ENCODE measurements at regions not wholly inside any gene's neighbourhood (a gene's known extent, or its start where the extent isn't known, plus 50 kb on each side); places are given as distances from the start of the nearest gene placed in this dataset.
A peak's percentile ranks its signal among the peaks of the same experiment; 100 is the strongest.

DNA sequence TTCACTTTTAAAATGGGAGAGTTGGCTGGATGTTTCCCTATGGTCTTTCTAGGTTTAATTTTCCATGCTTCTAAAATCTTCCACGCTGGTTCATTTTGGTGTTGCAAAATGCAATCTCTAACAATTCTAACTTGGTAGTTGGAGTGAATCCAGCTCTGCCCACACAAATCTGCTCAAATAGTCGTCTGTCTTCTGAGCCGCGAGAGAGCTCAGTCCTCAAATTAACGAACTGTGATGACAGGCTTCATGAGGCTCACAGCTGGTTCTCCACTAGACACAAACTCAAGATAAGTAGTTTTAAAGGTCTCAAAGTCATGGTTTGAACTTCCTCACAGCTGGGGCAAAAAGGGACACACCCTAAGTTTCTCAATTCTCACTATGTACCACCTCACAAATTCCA lies 178.6 kb upstream of the LYSMD4 start:
- Mint-ChIP-seq H3K9me3 (ENCODE audit: low read depth) (no peaks in the 10 kb centered on the region), H3K27ac (ENCODE audit: unreplicated experiment) (no peak overlapping the region), H3K27me3 (ENCODE audit: low read depth) (peaks cover 3% of the 10 kb centered on the region), H3K36me3 (ENCODE audit: low read depth) (no peaks in the 10 kb centered on the region), H3K4me1 (ENCODE audit: low read depth) (peaks cover 5% of the 10 kb centered on the region), H3K4me3 (ENCODE audit: unreplicated experiment) (no peak overlapping the region)
- DNase-seq (ENCODE audit: low spot score) = no peak
- TF ChIP-seq, protein P1, sequence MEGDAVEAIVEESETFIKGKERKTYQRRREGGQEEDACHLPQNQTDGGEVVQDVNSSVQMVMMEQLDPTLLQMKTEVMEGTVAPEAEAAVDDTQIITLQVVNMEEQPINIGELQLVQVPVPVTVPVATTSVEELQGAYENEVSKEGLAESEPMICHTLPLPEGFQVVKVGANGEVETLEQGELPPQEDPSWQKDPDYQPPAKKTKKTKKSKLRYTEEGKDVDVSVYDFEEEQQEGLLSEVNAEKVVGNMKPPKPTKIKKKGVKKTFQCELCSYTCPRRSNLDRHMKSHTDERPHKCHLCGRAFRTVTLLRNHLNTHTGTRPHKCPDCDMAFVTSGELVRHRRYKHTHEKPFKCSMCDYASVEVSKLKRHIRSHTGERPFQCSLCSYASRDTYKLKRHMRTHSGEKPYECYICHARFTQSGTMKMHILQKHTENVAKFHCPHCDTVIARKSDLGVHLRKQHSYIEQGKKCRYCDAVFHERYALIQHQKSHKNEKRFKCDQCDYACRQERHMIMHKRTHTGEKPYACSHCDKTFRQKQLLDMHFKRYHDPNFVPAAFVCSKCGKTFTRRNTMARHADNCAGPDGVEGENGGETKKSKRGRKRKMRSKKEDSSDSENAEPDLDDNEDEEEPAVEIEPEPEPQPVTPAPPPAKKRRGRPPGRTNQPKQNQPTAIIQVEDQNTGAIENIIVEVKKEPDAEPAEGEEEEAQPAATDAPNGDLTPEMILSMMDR (IDR thresholded peaks at IDR 0.05) = no peak

GRCh38 chr15:99909592-99910295 lies 176.5 kb upstream of the LYSMD4 start:
- Mint-ChIP-seq H3K36me3 (ENCODE audit: low read depth) (no peaks in the 10 kb centered on the region), H3K27me3 (ENCODE audit: low read depth) (peaks cover 1% of the 10 kb centered on the region), H3K9me3 (ENCODE audit: low read depth) (no peaks in the 10 kb centered on the region), H3K4me3 (ENCODE audit: unreplicated experiment) (no peak overlapping the region), H3K4me1 (ENCODE audit: low read depth) (peaks cover 5% of the 10 kb centered on the region), H3K27ac (ENCODE audit: unreplicated experiment) (no peak overlapping the region)
- DNase-seq (ENCODE audit: low spot score) = no peak
- TF ChIP-seq, protein P1 (IDR thresholded peaks at IDR 0.05) = peak; percentile 49

DNA sequence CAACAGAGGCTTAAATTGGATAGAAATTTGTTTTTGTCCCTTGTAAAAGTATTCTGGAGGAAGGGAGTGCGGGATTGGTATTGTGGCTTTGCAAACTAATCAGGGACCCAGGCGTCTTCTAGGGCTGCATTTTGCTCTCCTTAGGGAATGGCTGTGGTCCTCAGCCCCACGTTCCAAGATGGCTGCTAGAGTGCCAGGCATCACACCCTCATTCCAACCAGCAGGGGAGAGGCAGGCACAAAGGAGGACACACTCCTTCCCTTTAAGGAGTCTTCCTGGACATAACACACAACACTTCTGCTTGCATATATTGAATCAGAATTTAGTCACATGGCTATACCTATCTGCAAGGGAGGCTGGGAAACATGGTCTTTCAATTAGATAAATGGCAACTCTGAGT lies 174.5 kb upstream of the LYSMD4 start:
- Mint-ChIP-seq H3K36me3 (ENCODE audit: low read depth) (no peaks in the 10 kb centered on the region), H3K27me3 (ENCODE audit: low read depth) (peaks cover 1% of the 10 kb centered on the region), H3K27ac (ENCODE audit: unreplicated experiment) (no peak overlapping the region), H3K4me3 (ENCODE audit: unreplicated experiment) (no peak overlapping the region), H3K9me3 (ENCODE audit: low read depth) (no peaks in the 10 kb centered on the region), H3K4me1 (ENCODE audit: low read depth) (peaks cover 5% of the 10 kb centered on the region)
- TF ChIP-seq, protein P1 (IDR thresholded peaks at IDR 0.05) = no peak
- DNase-seq (ENCODE audit: low spot score) = no peak

GRCh38 chr15:99906793-99907192 lies 173.6 kb upstream of the LYSMD4 start:
- Mint-ChIP-seq H3K27me3 (ENCODE audit: low read depth) (peaks cover 1% of the 10 kb centered on the region), H3K27ac (ENCODE audit: unreplicated experiment) (no peak overlapping the region), H3K36me3 (ENCODE audit: low read depth) (no peaks in the 10 kb centered on the region), H3K9me3 (ENCODE audit: low read depth) (no peaks in the 10 kb centered on the region), H3K4me3 (ENCODE audit: unreplicated experiment) (no peak overlapping the region), H3K4me1 (ENCODE audit: low read depth) (peaks cover 2% of the 10 kb centered on the region)
- no peak for DNase-seq (ENCODE audit: low spot score)
- TF ChIP-seq, protein P1 (IDR thresholded peaks at IDR 0.05) = no peak

GRCh38 chr15:99906311-99906710 lies 173.1 kb upstream of the LYSMD4 start:
- Mint-ChIP-seq H3K9me3 (ENCODE audit: low read depth) (no peaks in the 10 kb centered on the region), H3K27me3 (ENCODE audit: low read depth) (peaks cover 1% of the 10 kb centered on the region), H3K36me3 (ENCODE audit: low read depth) (no peaks in the 10 kb centered on the region), H3K4me3 (ENCODE audit: unreplicated experiment) (no peak overlapping the region), H3K27ac (ENCODE audit: unreplicated experiment) (no peak overlapping the region), H3K4me1 (ENCODE audit: low read depth) (no peaks in the 10 kb centered on the region)
- TF ChIP-seq, protein P1 (IDR thresholded peaks at IDR 0.05) = no peak
- no peak for DNase-seq (ENCODE audit: low spot score)
